ENCODE measurements at regions not wholly inside any gene's neighbourhood (a gene's known extent, or its start where the extent isn't known, plus 50 kb on each side); places are given as distances from the start of the nearest gene placed in this dataset.

DNA sequence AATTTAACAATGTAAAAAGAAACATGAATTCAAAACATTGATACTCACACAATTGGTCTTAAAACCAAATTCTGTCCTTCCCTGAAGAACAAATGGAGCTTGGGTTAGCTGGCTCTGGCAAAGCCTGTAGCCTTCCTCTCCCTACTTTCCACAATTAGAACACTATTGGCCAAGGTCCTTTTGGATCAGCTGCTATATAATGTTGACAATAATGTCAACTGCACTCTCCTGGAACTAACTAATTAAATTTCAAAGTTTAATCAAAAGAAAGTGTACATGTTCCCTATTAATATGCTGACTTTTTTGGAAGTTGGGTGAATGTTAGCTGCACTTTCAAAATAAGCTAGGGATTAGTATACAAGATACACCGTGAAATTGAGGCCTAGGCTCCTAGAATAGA lies 440.1 kb upstream of the NFE2L3 start:
- intact Hi-C loops (cut with micrococcal nuclease): loop anchor here (10.0 kb wide), 1 partner anchor 133 kb away; no protein-coding TSS in a partner anchor
- TF ChIP-seq, protein P1, sequence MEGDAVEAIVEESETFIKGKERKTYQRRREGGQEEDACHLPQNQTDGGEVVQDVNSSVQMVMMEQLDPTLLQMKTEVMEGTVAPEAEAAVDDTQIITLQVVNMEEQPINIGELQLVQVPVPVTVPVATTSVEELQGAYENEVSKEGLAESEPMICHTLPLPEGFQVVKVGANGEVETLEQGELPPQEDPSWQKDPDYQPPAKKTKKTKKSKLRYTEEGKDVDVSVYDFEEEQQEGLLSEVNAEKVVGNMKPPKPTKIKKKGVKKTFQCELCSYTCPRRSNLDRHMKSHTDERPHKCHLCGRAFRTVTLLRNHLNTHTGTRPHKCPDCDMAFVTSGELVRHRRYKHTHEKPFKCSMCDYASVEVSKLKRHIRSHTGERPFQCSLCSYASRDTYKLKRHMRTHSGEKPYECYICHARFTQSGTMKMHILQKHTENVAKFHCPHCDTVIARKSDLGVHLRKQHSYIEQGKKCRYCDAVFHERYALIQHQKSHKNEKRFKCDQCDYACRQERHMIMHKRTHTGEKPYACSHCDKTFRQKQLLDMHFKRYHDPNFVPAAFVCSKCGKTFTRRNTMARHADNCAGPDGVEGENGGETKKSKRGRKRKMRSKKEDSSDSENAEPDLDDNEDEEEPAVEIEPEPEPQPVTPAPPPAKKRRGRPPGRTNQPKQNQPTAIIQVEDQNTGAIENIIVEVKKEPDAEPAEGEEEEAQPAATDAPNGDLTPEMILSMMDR (IDR thresholded peaks at IDR 0.05; ENCODE audit: borderline replicate concordance): no peak
- Histone ChIP-seq H3K36me3 (no peaks in the 10 kb centered on the region), H3K27ac (replicated peaks) (peak overlapping the region; percentile 53), H3K27me3 (ENCODE audit: low read depth) (no peaks in the 10 kb centered on the region), H3K9me3 (replicated peaks) (no peaks in the 10 kb centered on the region), H3K4me1 (peaks cover 36% of the 10 kb centered on the region), H3K4me3 (no peak overlapping the region)
- no peak for DNase-seq

- Histone ChIP-seq H3K4me1 (peaks cover 36% of the 10 kb centered on the region), H3K27ac (replicated peaks) (peak overlapping the region; percentile 53), H3K36me3 (no peaks in the 10 kb centered on the region), H3K4me3 (no peak overlapping the region), H3K27me3 (ENCODE audit: low read depth) (no peaks in the 10 kb centered on the region), H3K9me3 (replicated peaks) (no peaks in the 10 kb centered on the region)
- TF ChIP-seq, protein P1 (IDR thresholded peaks at IDR 0.05; ENCODE audit: borderline replicate concordance): no peak
- intact Hi-C loops (cut with micrococcal nuclease): loop anchor here (10.0 kb wide), 1 partner anchor 132 kb away; no protein-coding TSS in a partner anchor
- no peak for DNase-seq
Observed at GRCh38 chr7:25712500-25712899, 439.5 kb upstream of the NFE2L3 start.

- intact Hi-C loops (cut with micrococcal nuclease): loop anchor here (10.0 kb wide), 1 partner anchor 131 kb away; no protein-coding TSS in a partner anchor
- no peak for DNase-seq
- peak overlapping the region; percentile 2 for H3K27ac ChIP-seq (replicated peaks)
- peaks cover 36% of the 10 kb centered on the region for H3K4me1 ChIP-seq
- H3K4me3 ChIP-seq: no peak overlapping the region
- no peaks in the 10 kb centered on the region for H3K9me3 ChIP-seq (replicated peaks)
- H3K27me3 ChIP-seq (ENCODE audit: low read depth): no peaks in the 10 kb centered on the region
- TF ChIP-seq, protein P1 (IDR thresholded peaks at IDR 0.05; ENCODE audit: borderline replicate concordance): no peak
- H3K36me3 ChIP-seq: no peaks in the 10 kb centered on the region
Observed at GRCh38 chr7:25714013-25714412, 438.0 kb upstream of the NFE2L3 start.

DNA sequence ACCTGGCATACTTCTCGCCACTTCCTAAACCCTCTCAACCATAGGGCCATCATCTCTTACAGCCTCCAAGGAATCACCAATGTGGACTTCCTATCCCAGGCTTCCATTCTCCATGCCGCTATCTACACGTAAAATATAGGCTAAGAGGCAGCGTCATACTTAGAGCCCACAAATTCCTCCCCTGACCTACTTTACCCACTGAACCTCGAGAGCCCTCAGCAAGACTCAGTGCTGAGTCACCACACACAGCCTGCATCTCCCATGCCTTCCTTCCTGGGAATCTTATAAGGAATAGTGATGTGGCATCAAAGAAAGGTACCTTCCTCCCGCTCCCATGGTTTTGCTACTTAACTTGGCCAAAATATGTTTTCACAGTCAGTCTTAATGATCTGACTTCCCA lies 435.6 kb upstream of the NFE2L3 start:
- H3K9me3 ChIP-seq (replicated peaks): no peaks in the 10 kb centered on the region
- TF ChIP-seq, protein P1 (IDR thresholded peaks at IDR 0.05; ENCODE audit: borderline replicate concordance): no peak
- intact Hi-C loops (cut with micrococcal nuclease): loop anchor here (10.0 kb wide), 1 partner anchor 128 kb away; no protein-coding TSS in a partner anchor
- H3K4me3 ChIP-seq: no peak overlapping the region
- no peak overlapping the region for H3K27ac ChIP-seq (replicated peaks)
- no peaks in the 10 kb centered on the region for H3K36me3 ChIP-seq
- no peaks in the 10 kb centered on the region for H3K27me3 ChIP-seq (ENCODE audit: low read depth)
- peaks cover 28% of the 10 kb centered on the region for H3K4me1 ChIP-seq
- no peak for DNase-seq

DNA sequence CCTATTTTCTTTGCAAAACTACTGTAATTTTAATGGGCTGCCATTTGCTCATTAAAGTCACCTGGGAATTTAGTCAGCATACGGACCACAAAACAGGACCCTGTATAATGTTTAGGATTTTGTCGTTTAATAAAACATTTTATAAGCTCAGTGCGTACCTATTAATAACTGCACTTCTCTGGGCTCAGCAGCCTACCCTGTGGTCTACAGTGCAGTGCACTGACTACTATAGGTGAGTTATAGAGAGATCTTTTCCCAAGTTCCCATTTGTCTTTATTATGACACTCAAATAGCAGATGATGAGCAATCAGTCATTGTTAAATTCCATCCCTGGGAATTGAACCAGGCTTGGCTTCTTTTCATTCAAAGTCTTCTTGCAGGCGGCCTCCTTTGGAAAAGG lies 433.4 kb upstream of the NFE2L3 start:
- TF ChIP-seq, protein P1 (IDR thresholded peaks at IDR 0.05; ENCODE audit: borderline replicate concordance): no peak
- intact Hi-C loops (cut with micrococcal nuclease): loop anchor here (10.0 kb wide), 1 partner anchor 126 kb away; no protein-coding TSS in a partner anchor
- Histone ChIP-seq H3K36me3 (no peaks in the 10 kb centered on the region), H3K27me3 (ENCODE audit: low read depth) (no peaks in the 10 kb centered on the region), H3K4me1 (peaks cover 6% of the 10 kb centered on the region), H3K4me3 (no peak overlapping the region), H3K9me3 (replicated peaks) (no peaks in the 10 kb centered on the region), H3K27ac (replicated peaks) (no peak overlapping the region)
- DNase-seq: no peak

Measured in left ventricle myocardium inferior (tissue), 1 donor.